K562 (cell line): ENCODE measurements at regions not wholly inside any gene's neighbourhood (a gene's known extent, or its start where the extent isn't known, plus 50 kb on each side); places are given as distances from the start of the nearest gene placed in this dataset.

ENCODE experiments used
- ATAC-seq: fragments of 200-7000 bp; cut with Tn5 transposase; 3 replicates; pipeline ENCODE4 v1.9.1; 2020; ENCODE audit warnings: moderate library complexity
- BruUV-seq: library from RNA; stranded (reverse); fragments of 400-500 nt; replicated peaks from 2 replicates; lab custom pipeline; 2021; lab: Mats Ljungman, UMichigan
- CTCF ChIA-PET: fragments of 300-600 bp; formaldehyde crosslinking; extraction: SDS; loops from one replicate; lab custom pipeline; 2021; ENCODE audit warnings: low intra/inter-chr PET ratio; lab: Yijun Ruan, JAX
- POLR2A ChIA-PET: fragments of 300-600, 350-650 bp; sonication (Branson Sonifier 250); formaldehyde crosslinking; extraction: SDS; loops from one replicate; lab custom pipeline; 2021; ENCODE audit warnings: antibody characterized with exemption, inconsistent platforms; lab: Yijun Ruan, JAX
- DNase-seq, 4 experiments: peaks; one replicate each; pipeline versions ENCODE4 v3.0.0 to v3.0.0-alpha.2; 2011 to 2018; ENCODE audit warnings: low spot score in 3 of 4, mixed read lengths in 3 of 4; ENCODE audit errors: extremely low read depth in 1 of 4
- FAIRE-seq: peaks from 2 replicates; lab custom pipeline; 2011; peaks lifted over from hg19 to GRCh38; lab: Jason Lieb, UNC
- H2AFZ ChIP-seq: 2 replicates; pipeline ENCODE4 v1.6.0; 2011; ENCODE audit warnings: low read depth, low read length, control low read depth, inconsistent platforms
- H3K27ac ChIP-seq: fragments of 200-600 bp; 3 replicates; pipeline ENCODE4 v1.8.0; 2011; ENCODE audit warnings: low read depth, mild to moderate bottlenecking, control low read depth, inconsistent platforms, low read length, moderate library complexity, mixed read lengths; ENCODE audit errors: extremely low read depth
- H3K27me3 ChIP-seq, 2 experiments: fragments of 300-600 bp in 1 of 2; 2 replicates in 1 of 2; 3 replicates in 1 of 2; pipeline versions ENCODE4 v1.6.0 to v1.8.0; 2011; ENCODE audit warnings: inconsistent platforms in 2 of 2, low read length in 2 of 2, mild to moderate bottlenecking in 1 of 2, mixed read lengths in 1 of 2, moderate library complexity in 1 of 2; ENCODE audit not compliant: control insufficient read depth in 2 of 2, insufficient read depth in 2 of 2
- H3K36me3 ChIP-seq: fragments of 300-600 bp; 3 replicates; pipeline ENCODE4 v1.8.0; 2011; ENCODE audit warnings: mild to moderate bottlenecking, low read length, inconsistent platforms; ENCODE audit not compliant: control insufficient read depth, insufficient read depth
- H3K4me1 ChIP-seq, 2 experiments: fragments of 200-600 bp in 1 of 2; replicated peaks in 1 of 2; 2 replicates in 1 of 2; 3 replicates in 1 of 2; pipeline versions ENCODE4 v1.5.1 to v1.8.0; 2011; ENCODE audit warnings: inconsistent platforms in 2 of 2, low read length in 2 of 2, mild to moderate bottlenecking in 1 of 2, mixed read lengths in 1 of 2, moderate library complexity in 1 of 2; ENCODE audit not compliant: control insufficient read depth in 2 of 2, insufficient read depth in 2 of 2
- H3K4me2 ChIP-seq: 2 replicates; pipeline ENCODE4 v1.6.1; 2011; ENCODE audit warnings: low read length, control low read depth, inconsistent platforms, mixed read lengths; ENCODE audit not compliant: insufficient read depth
- H3K4me3 ChIP-seq: fragments of 200-600 bp; sonication (generic), shearing (Covaris generic); 2 replicates; pipeline ENCODE4 v1.5.1; 2016; ENCODE audit warnings: control low read depth, inconsistent platforms
- H3K79me2 ChIP-seq: fragments of 200-600 bp; 3 replicates; pipeline ENCODE4 v1.8.0; 2011; ENCODE audit warnings: low read length, inconsistent platforms; ENCODE audit not compliant: control insufficient read depth, insufficient read depth
- H3K9ac ChIP-seq, 2 experiments: 2 replicates each; pipeline versions ENCODE4 v1.6.0 to v1.6.1; 2011; ENCODE audit warnings: low read depth in 2 of 2, low read length in 2 of 2, control low read depth in 1 of 2, inconsistent platforms in 1 of 2, mild to moderate bottlenecking in 1 of 2, mixed read lengths in 1 of 2; ENCODE audit not compliant: insufficient read depth in 1 of 2
- H3K9me1 ChIP-seq: one replicate; pipeline ENCODE4 v1.6.0; 2011; ENCODE audit warnings: inconsistent platforms, mild to moderate bottlenecking, low read length, moderate library complexity; ENCODE audit not compliant: control insufficient read depth, insufficient read depth
- H3K9me3 ChIP-seq: replicated peaks from 2 replicates; pipeline ENCODE4 v1.5.1; 2011; ENCODE audit warnings: low read depth, low read length, inconsistent platforms; ENCODE audit not compliant: control insufficient read depth, insufficient read depth
- H4K20me1 ChIP-seq: replicated peaks from 2 replicates; pipeline ENCODE4 v1.6.1; 2011; ENCODE audit warnings: low read length, inconsistent platforms, mixed read lengths; ENCODE audit not compliant: control insufficient read depth, insufficient read depth
- CEBPB ChIP-seq: fragments of 450-650 bp; IDR thresholded peaks from 2 replicates; pipeline ENCODE4 v1.6.1; 2016; ENCODE audit warnings: missing genetic modification characterization, missing compliant biosample characterization
- ELF4 ChIP-seq: fragments of 450-650 bp; formaldehyde crosslinking; IDR thresholded peaks from 2 replicates; pipeline ENCODE4 v1.4.0; 2022; ENCODE audit warnings: missing genetic modification characterization
- HEY1 ChIP-seq: fragments of 250-450 bp; sonication (Bioruptor Pico); IDR thresholded peaks from 2 replicates; pipeline ENCODE4 v1.5.0; 2020; ENCODE audit warnings: mild to moderate bottlenecking, moderate library complexity, borderline replicate concordance
- MEIS2 ChIP-seq: fragments of 450-650 bp; IDR thresholded peaks from 2 replicates; pipeline ENCODE4 v1.6.1; 2014; ENCODE audit warnings: mild to moderate bottlenecking; ENCODE audit not compliant: partially characterized antibody
- RB1 ChIP-seq: fragments of 450-650 bp; IDR thresholded peaks from 2 replicates; pipeline ENCODE4 v1.6.1; 2017; ENCODE audit warnings: low read depth, mild to moderate bottlenecking
- SMC3 ChIP-seq: conservative IDR thresholded peaks from 2 replicates; pipeline ENCODE4 v1.6.1; 2011; ENCODE audit warnings: low read depth, low read length, improper control_type of control experiment; ENCODE audit not compliant: insufficient read depth
- TRIM28 ChIP-seq: fragments of 450-650 bp; IDR thresholded peaks from 2 replicates; pipeline ENCODE4 v1.6.1; 2017
- ZNF57 ChIP-seq: fragments of 450-650 bp; formaldehyde crosslinking; IDR thresholded peaks from 2 replicates; pipeline ENCODE4 v1.4.0; 2020; ENCODE audit warnings: mild to moderate bottlenecking, moderate library complexity
- ZSCAN29 ChIP-seq: fragments of 450-650 bp; IDR thresholded peaks from 2 replicates; pipeline ENCODE4 v1.6.1; 2017
- WGBS: fragments of 100-300 bp; shearing (Covaris generic); methylation state at CpG from one replicate; pipeline ENCODE4 v1.1.6; 2016; ENCODE audit warnings: low coverage, mixed read lengths; ENCODE audit not compliant: insufficient coverage; ENCODE audit errors: missing lambda C conversion rate; 5-methylcytosine and 5-hydroxymethylcytosine counted together
- in situ Hi-C: fragments of 300-500 bp; cut with MboI; formaldehyde crosslinking; loops from 4 replicates; pipeline ENCODE4 v1.15.0; 2018; ENCODE audit warnings: inconsistent platforms, mixed read lengths
- intact Hi-C: fragments of 100-400 bp; cut with micrococcal nuclease; formaldehyde crosslinking; loops from 2 replicates; pipeline ENCODE4 v1.14.2; 2022
- TF ChIP-seq, protein P1 (sequence below): fragments of 450-650 bp; IDR thresholded peaks from 2 replicates; pipeline ENCODE4 v1.6.1; 2017; ENCODE audit warnings: antibody characterized with exemption, mild to moderate bottlenecking

DNA sequence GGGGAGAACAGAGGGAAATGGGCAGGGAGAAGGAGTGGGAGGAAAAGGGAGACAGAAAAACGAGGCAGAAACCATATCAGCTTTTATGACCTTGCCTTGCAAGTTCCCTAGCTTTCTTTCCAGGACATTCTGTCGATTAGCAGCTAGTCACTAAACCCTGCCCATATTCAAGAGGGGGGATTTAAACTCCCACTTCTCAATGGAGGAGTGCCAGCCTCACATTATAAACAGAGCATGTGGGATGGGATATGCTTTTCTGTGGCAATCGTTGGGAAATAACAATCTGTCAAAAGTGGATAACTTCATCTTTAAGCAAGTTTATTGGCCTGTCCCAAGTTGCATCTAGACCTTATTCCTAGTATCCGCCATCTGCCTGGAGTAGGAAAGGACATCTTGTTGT lies 57.0 kb upstream of the TMEM170B start:
- no TSS peak for BruUV-seq
- no peak for FAIRE-seq
- no peak for ATAC-seq
- no peak for TF ChIP-seq ZSCAN29
- TF ChIP-seq HEY1 (CRISPR knock-in tag), result no peak
- TF ChIP-seq RB1, result no peak
- no peak overlapping the region for H3K9ac ChIP-seq
- H3K9me3 ChIP-seq, result no peaks in the 10 kb centered on the region
- ChIA-PET POLR2A (no interaction called here), CTCF (no interaction called here)
- intact Hi-C loops, result no loop called here
- H4K20me1 ChIP-seq, result no peaks in the 10 kb centered on the region
- no peak for DNase-seq
- no peak overlapping the region for H3K4me2 ChIP-seq
- no peaks in the 10 kb centered on the region for H3K79me2 ChIP-seq
- no peaks in the 10 kb centered on the region for H3K4me1 ChIP-seq
- H3K27me3 ChIP-seq, result peaks cover 0 to 3% of the 10 kb centered on the region in 2 experiments; a peak in 2 of 5 replicates
- no peaks in the 10 kb centered on the region for H3K9me1 ChIP-seq
- H3K36me3 ChIP-seq, result no peaks in the 10 kb centered on the region
- no peak overlapping the region for H2AFZ ChIP-seq
- in situ Hi-C loops, result loop anchor here (25.0 kb wide), 1 partner anchor 518 kb away; no protein-coding TSS in a partner anchor
- 1% methylated on average over 4 of the region's 4 CpGs for WGBS
- H3K4me3 ChIP-seq, result no peak overlapping the region
- no peak overlapping the region for H3K27ac ChIP-seq

DNA sequence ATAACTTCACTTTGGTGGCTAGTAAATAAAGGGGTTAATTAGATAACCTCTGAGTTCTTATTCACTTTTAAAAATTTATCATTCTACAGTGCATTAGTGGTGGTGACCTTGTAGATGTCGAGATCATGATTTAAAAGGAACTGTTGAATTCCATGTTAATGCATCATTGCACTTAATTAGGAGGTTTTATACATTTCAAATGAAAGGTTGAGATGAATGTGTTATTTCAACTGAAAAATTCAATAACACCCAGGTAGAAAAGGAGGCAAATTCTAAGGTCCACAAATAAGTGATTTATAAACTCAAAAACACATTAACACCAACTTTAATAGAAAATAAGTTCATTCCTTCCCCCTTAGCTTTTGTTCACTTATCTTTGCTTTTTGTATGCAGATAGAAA lies 58.3 kb upstream of the TMEM170B start:
- 0% methylated on average over 1 of the region's 1 CpG for WGBS
- intact Hi-C loops, result no loop called here
- no peaks in the 10 kb centered on the region for H3K9me3 ChIP-seq
- ATAC-seq, result no peak
- H2AFZ ChIP-seq, result no peak overlapping the region
- no peak overlapping the region for H3K4me3 ChIP-seq
- H3K9me1 ChIP-seq, result no peaks in the 10 kb centered on the region
- no peaks in the 10 kb centered on the region for H3K79me2 ChIP-seq
- no peak overlapping the region for H3K9ac ChIP-seq
- H3K36me3 ChIP-seq, result no peaks in the 10 kb centered on the region
- H4K20me1 ChIP-seq, result no peaks in the 10 kb centered on the region
- TF ChIP-seq ZNF57 (no peak), SMC3 (no peak), ZSCAN29 (no peak), CEBPB (tag) (no peak), MEIS2 (no peak), TRIM28 (no peak), ELF4 (CRISPR knock-in tag) (no peak)
- TF ChIP-seq, protein P1, sequence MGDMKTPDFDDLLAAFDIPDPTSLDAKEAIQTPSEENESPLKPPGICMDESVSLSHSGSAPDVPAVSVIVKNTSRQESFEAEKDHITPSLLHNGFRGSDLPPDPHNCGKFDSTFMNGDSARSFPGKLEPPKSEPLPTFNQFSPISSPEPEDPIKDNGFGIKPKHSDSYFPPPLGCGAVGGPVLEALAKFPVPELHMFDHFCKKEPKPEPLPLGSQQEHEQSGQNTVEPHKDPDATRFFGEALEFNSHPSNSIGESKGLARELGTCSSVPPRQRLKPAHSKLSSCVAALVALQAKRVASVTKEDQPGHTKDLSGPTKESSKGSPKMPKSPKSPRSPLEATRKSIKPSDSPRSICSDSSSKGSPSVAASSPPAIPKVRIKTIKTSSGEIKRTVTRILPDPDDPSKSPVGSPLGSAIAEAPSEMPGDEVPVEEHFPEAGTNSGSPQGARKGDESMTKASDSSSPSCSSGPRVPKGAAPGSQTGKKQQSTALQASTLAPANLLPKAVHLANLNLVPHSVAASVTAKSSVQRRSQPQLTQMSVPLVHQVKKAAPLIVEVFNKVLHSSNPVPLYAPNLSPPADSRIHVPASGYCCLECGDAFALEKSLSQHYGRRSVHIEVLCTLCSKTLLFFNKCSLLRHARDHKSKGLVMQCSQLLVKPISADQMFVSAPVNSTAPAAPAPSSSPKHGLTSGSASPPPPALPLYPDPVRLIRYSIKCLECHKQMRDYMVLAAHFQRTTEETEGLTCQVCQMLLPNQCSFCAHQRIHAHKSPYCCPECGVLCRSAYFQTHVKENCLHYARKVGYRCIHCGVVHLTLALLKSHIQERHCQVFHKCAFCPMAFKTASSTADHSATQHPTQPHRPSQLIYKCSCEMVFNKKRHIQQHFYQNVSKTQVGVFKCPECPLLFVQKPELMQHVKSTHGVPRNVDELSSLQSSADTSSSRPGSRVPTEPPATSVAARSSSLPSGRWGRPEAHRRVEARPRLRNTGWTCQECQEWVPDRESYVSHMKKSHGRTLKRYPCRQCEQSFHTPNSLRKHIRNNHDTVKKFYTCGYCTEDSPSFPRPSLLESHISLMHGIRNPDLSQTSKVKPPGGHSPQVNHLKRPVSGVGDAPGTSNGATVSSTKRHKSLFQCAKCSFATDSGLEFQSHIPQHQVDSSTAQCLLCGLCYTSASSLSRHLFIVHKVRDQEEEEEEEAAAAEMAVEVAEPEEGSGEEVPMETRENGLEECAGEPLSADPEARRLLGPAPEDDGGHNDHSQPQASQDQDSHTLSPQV, result no peak
- TF ChIP-seq, all 486 proteins: peak for 0
- BruUV-seq, result no TSS peak
- DNase-seq (no peak), FAIRE-seq (no peak)
- in situ Hi-C loops, result loop anchor here (25.0 kb wide), 1 partner anchor 517 kb away; no protein-coding TSS in a partner anchor
- Histone ChIP-seq H3K27ac (no peak overlapping the region), H3K4me1 (no peaks in the 10 kb centered on the region), H3K4me2 (no peak overlapping the region), H3K27me3 (no peaks in the 10 kb centered on the region; a peak in 2 of 5 replicates)
- ChIA-PET CTCF (no interaction called here), POLR2A (no interaction called here)
